ENCODE measurements at regions not wholly inside any gene's neighbourhood (a gene's known extent, or its start where the extent isn't known, plus 50 kb on each side); places are given as distances from the start of the nearest gene placed in this dataset.

DNA sequence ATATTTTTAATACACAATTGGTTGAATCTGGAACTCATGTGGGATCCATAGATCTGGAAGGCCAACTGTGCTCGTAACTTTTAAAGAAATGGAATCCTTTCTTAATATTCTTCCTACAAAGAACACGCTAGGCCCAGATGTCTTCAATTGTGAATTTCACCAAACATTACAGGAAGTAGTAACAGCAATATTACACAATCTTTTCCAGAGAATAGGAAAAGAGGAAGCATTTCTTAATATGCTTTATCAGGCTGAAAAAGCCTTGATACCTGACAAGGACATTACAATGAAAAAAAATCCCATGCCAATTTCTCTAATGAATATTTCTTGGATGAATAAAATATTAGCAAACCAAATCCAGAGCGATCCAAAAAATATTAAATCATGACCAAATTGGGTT lies 80.3 kb upstream of the HAAO start:
- TF ChIP-seq POLR2A (IDR thresholded peaks at IDR 0.05; ENCODE audit: low read depth, low read length): no peak
- no peak for TF ChIP-seq POLR2AphosphoS5 (IDR thresholded peaks at IDR 0.05; ENCODE audit: insufficient read depth, low read depth, low read length)
- TF ChIP-seq, protein P1, sequence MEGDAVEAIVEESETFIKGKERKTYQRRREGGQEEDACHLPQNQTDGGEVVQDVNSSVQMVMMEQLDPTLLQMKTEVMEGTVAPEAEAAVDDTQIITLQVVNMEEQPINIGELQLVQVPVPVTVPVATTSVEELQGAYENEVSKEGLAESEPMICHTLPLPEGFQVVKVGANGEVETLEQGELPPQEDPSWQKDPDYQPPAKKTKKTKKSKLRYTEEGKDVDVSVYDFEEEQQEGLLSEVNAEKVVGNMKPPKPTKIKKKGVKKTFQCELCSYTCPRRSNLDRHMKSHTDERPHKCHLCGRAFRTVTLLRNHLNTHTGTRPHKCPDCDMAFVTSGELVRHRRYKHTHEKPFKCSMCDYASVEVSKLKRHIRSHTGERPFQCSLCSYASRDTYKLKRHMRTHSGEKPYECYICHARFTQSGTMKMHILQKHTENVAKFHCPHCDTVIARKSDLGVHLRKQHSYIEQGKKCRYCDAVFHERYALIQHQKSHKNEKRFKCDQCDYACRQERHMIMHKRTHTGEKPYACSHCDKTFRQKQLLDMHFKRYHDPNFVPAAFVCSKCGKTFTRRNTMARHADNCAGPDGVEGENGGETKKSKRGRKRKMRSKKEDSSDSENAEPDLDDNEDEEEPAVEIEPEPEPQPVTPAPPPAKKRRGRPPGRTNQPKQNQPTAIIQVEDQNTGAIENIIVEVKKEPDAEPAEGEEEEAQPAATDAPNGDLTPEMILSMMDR (IDR thresholded peaks at IDR 0.05; ENCODE audit: extremely low read depth in 1 of 2, insufficient read depth in 1 of 2, low read depth in 1 of 2, low read length in 2 of 2): no peak
- TF ChIP-seq, protein P2, sequence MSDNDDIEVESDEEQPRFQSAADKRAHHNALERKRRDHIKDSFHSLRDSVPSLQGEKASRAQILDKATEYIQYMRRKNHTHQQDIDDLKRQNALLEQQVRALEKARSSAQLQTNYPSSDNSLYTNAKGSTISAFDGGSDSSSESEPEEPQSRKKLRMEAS (IDR thresholded peaks at IDR 0.05; ENCODE audit: insufficient read depth, insufficient read length): no peak
- no peak for TF ChIP-seq EZH2 (IDR thresholded peaks at IDR 0.05; ENCODE audit: borderline replicate concordance, low read depth, low read length, severe bottlenecking)
- TF ChIP-seq MYC (IDR thresholded peaks at IDR 0.05; ENCODE audit: low read depth, low read length): no peak
- no peak for TF ChIP-seq FOS (IDR thresholded peaks at IDR 0.05; ENCODE audit: borderline replicate concordance, insufficient read depth, low read length)
- no peak for TF ChIP-seq JUN (IDR thresholded peaks at IDR 0.05; ENCODE audit: borderline replicate concordance, insufficient read depth, insufficient read length, low read depth)

Data from endothelial cell of umbilical vein (primary cell).